ENCODE measurements at regions not wholly inside any gene's neighbourhood (a gene's known extent, or its start where the extent isn't known, plus 50 kb on each side); places are given as distances from the start of the nearest gene placed in this dataset.

DNA sequence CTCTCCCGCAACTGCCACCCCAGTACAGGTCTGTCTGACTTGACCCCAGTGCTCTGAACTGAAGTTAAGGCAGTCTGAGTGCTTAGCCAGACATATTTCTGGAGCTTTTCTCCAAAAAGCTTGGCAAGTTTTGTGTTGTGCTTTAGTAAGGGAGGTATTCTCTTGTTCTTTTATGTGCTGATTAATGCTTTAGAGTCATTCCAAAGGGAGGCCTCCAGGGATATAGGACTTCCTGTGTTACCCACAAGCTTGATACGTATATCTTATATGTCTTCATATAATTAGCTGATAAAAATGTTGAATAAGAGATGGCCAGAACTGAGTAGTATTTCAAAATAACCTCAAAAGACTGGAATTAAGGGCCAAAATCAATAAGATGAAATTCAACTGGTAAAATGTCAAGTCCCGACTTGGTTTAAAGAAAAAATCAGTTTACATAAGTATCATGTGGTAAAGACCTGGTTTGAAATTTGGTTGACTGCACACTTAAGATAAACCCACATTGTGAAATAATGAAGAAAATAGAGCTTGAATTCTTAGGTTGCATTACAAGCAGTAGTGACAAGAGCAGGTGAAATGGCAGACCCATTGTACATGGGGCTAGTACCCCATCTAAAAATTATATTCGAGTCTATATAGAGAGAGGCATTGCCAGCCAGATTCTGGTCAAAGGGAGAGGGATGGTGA, 226.9 kb downstream of the SNX19 start:
- peak; percentile 50 for DNase-seq (ENCODE audit: low read depth)
- H3K4me3 ChIP-seq (replicated peaks; ENCODE audit: low read depth, low read length): no peak overlapping the region
- no peak for TF ChIP-seq CTCF (IDR thresholded peaks at IDR 0.05; ENCODE audit: low read length, missing control alignments)

DNA sequence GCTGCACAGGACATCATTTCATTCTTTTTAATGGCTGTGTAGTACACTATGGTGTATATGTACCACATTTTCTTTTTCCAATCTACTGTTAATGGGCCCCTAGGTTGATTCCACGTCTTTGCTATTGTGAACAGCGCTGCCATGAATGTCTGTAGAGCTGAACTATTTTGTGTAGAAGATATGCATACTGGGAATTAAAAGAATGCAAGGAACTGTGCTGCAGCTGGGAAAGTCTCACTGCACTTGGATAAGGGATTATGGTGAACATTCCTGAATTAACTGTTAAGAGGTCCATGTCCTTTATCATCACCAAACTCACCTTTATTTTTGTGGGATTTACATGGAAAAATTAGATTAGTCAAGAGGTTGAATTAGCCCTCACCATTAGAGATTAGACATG, 224.7 kb downstream of the SNX19 start:
- H3K4me3 ChIP-seq (replicated peaks; ENCODE audit: low read depth, low read length): no peak overlapping the region
- DNase-seq (ENCODE audit: low read depth): no peak
- no peak for TF ChIP-seq CTCF (IDR thresholded peaks at IDR 0.05; ENCODE audit: low read length, missing control alignments)

GRCh38 chr11:130692220-130692619, 224.1 kb downstream of the SNX19 start:
- H3K4me3 ChIP-seq (replicated peaks; ENCODE audit: low read depth, low read length): no peak overlapping the region
- DNase-seq (ENCODE audit: low read depth): no peak
- TF ChIP-seq CTCF (IDR thresholded peaks at IDR 0.05; ENCODE audit: low read length, missing control alignments): no peak

DNA sequence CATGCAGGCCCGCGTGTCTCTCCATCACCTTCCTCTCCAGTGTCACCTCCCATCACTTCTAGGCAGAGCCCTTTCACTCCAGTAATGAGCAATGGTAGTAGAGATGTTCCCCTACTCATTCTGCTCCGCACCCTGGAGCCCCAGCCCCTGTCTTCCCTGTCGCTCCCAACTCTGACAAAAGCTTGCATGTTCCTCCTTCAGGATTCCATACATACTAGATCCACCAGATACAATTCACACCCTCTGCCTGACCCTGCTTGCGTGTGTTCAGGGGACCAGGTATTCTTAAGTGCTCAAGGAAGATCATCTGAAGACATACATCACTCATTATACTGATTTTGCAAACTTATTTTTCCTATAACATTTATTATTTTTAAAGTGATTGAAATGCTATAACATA, 222.7 kb downstream of the SNX19 start:
- DNase-seq (ENCODE audit: low read depth): no peak
- no peak for TF ChIP-seq CTCF (IDR thresholded peaks at IDR 0.05; ENCODE audit: low read length, missing control alignments)
- H3K4me3 ChIP-seq (replicated peaks; ENCODE audit: low read depth, low read length): no peak overlapping the region

- TF ChIP-seq CTCF (IDR thresholded peaks at IDR 0.05; ENCODE audit: low read length, missing control alignments): no peak
- DNase-seq (ENCODE audit: low read depth): no peak
- H3K4me3 ChIP-seq (replicated peaks; ENCODE audit: low read depth, low read length): no peak overlapping the region
Observed at GRCh38 chr11:130694488-130695045, 221.7 kb downstream of the SNX19 start.

- no peak for DNase-seq (ENCODE audit: low read depth)
- no peak for TF ChIP-seq CTCF (IDR thresholded peaks at IDR 0.05; ENCODE audit: low read length, missing control alignments)
- no peak overlapping the region for H3K4me3 ChIP-seq (replicated peaks; ENCODE audit: low read depth, low read length)
Observed at GRCh38 chr11:130698174-130698573, 218.1 kb downstream of the SNX19 start.

- no peak for TF ChIP-seq CTCF (IDR thresholded peaks at IDR 0.05; ENCODE audit: low read length, missing control alignments)
- no peak overlapping the region for H3K4me3 ChIP-seq (replicated peaks; ENCODE audit: low read depth, low read length)
- DNase-seq (ENCODE audit: low read depth): no peak
Observed at GRCh38 chr11:130699561-130699960, 216.7 kb downstream of the SNX19 start.

Measured in fibroblast of pulmonary artery (primary cell).